Duodenal mucosa (tissue), 2 donors: ENCODE measurements at regions not wholly inside any gene's neighbourhood (a gene's known extent, or its start where the extent isn't known, plus 50 kb on each side); places are given as distances from the start of the nearest gene placed in this dataset.

ENCODE experiments used
- H3K27ac ChIP-seq: one replicate; pipeline ENCODE4 v1.7.0; 2013; ENCODE audit warnings: low read depth, low read length
- H3K27me3 ChIP-seq, 2 donors: one replicate each; pipeline ENCODE4 v1.7.0; 2013; ENCODE audit warnings: low read length in 2 of 2, control low read depth in 1 of 2; ENCODE audit not compliant: insufficient read depth in 2 of 2, control insufficient read depth in 1 of 2
- H3K36me3 ChIP-seq, 2 donors: one replicate each; pipeline ENCODE4 v1.7.0; 2013; ENCODE audit warnings: low read length in 2 of 2, control low read depth in 1 of 2; ENCODE audit not compliant: insufficient read depth in 2 of 2, control insufficient read depth in 1 of 2
- H3K4me1 ChIP-seq, 2 donors: one replicate each; pipeline ENCODE4 v1.7.0; 2013; ENCODE audit warnings: low read length in 2 of 2, control low read depth in 1 of 2; ENCODE audit not compliant: insufficient read depth in 2 of 2, control insufficient read depth in 1 of 2
- H3K4me3 ChIP-seq, 2 donors: one replicate each; pipeline ENCODE4 v1.7.0; 2013; ENCODE audit warnings: low read length in 2 of 2, low read depth in 1 of 2
- H3K9ac ChIP-seq, 2 donors: one replicate each; pipeline ENCODE4 v1.7.0; 2013; ENCODE audit warnings: low read length in 2 of 2, low read depth in 1 of 2
- H3K9me3 ChIP-seq, 2 donors: one replicate each; pipeline ENCODE4 v1.7.0; 2013; ENCODE audit warnings: low read length in 2 of 2, control low read depth in 1 of 2; ENCODE audit not compliant: control insufficient read depth in 1 of 2

DNA sequence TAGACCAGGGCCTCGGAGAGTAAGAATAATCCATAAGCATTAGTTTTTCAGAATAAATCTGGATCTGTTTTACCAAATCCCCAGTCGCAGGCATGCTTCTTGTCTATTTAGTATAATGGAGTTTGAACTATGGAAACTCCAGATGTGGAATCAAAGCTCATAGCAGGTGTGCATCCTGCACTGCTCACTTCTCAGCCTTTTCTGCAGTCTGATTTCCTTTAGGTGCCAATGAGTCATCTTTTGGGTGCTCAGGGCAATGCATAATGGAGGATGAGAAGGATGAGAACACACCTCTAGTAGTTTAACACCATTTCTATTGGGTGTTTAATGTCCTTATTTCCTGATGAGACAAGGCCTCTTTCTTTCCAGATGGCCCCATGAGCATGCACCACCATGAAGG lies 961.2 kb downstream of the TMEM121 start:
- H3K9ac ChIP-seq = no peak overlapping the region
- peaks cover 0 to 2% of the 10 kb centered on the region in 2 donors for H3K9me3 ChIP-seq
- peaks cover 0 to 3% of the 10 kb centered on the region in 2 donors for H3K27me3 ChIP-seq
- H3K36me3 ChIP-seq = no peaks in the 10 kb centered on the region
- H3K27ac ChIP-seq = no peak overlapping the region
- H3K4me3 ChIP-seq = no peak overlapping the region
- H3K4me1 ChIP-seq = no peaks in the 10 kb centered on the region

DNA sequence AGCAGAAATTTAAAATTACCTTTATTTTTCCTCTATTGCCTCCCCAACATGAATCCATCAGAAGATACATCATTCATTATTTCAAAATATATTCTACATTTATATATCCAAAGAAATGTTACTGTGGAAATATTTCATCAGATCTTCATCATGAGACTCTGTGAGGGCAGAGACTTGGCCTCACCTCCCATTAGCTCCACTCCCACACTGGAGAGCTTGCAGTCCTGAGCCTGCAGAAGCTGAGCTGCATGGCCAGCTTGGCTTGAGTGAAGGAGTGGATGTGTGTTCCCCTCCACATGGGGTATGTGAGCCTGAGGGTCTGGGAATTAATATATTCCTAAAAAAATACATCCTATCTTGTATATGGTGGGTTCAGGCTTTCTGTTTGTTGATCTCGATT lies 961.9 kb downstream of the TMEM121 start:
- H3K9me3 ChIP-seq = peaks cover 0 to 2% of the 10 kb centered on the region in 2 donors
- no peaks in the 10 kb centered on the region for H3K36me3 ChIP-seq
- peaks cover 0 to 3% of the 10 kb centered on the region in 2 donors for H3K27me3 ChIP-seq
- H3K9ac ChIP-seq = no peak overlapping the region
- H3K4me1 ChIP-seq = no peaks in the 10 kb centered on the region
- H3K27ac ChIP-seq = no peak overlapping the region
- no peak overlapping the region for H3K4me3 ChIP-seq

DNA sequence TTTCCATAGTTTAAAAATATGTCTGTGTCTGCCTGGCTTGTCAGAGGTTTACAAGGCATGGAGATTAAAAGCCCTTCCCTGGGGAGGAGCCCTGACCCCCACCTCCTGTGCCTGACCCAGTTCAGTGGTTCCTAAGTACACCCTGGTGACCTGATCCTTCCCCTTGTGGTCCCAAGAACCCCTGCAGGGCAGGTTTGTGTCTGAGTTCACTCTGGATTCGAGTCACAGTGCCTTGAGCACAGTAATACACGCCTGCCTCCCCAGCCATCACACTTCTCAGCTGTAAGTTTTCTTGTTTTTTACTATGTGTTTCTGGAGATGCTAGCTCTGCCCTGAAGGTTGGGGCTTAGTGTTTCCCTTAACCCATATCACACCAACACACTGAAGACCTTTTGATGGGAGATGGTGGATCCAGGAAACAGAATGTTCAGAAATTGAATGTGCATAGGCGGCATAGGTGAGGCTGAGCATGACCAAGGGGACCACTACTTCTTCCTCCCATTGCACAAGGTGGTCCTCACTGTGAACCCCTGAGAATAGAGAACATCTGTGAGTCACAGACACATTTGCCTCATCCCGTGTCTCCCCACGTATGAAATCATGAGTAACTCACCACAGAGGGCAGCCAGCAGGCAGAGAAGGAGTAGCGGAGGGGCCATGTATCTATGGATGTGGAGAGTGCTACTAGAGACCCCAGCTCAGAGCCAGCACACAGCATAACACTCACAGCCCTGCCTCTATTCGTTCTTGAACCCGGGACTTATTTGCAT lies 962.9 kb downstream of the TMEM121 start:
- peaks cover 0 to 3% of the 10 kb centered on the region in 2 donors for H3K27me3 ChIP-seq
- H3K27ac ChIP-seq = no peak overlapping the region
- H3K9ac ChIP-seq = no peak overlapping the region
- no peaks in the 10 kb centered on the region for H3K4me1 ChIP-seq
- H3K9me3 ChIP-seq = peaks cover 0 to 2% of the 10 kb centered on the region in 2 donors
- no peak overlapping the region for H3K4me3 ChIP-seq
- no peaks in the 10 kb centered on the region for H3K36me3 ChIP-seq

DNA sequence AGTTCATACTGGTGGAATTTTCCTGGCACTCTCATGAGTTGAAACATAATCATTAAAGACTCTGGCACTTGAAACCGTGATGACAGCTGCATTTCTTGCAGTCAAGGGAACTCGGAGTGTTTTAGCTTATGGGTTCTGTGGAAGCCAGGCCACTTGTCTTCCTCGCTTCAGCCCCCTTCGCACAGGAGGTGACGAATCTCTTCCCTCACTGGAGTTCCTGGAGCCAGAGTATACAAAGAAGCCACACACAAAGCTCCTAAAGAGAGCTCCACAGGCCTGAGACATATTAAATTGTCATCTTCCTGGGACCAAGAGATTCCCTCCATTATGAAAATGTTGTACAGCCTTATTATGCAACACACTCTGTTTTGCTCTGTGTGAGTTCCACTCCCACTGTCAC lies 964.1 kb downstream of the TMEM121 start:
- Histone ChIP-seq H3K9me3 (peaks cover 0 to 2% of the 10 kb centered on the region in 2 donors), H3K4me3 (no peak overlapping the region), H3K36me3 (no peaks in the 10 kb centered on the region), H3K27me3 (peaks cover 0 to 3% of the 10 kb centered on the region in 2 donors), H3K9ac (no peak overlapping the region), H3K4me1 (no peaks in the 10 kb centered on the region), H3K27ac (no peak overlapping the region)

DNA sequence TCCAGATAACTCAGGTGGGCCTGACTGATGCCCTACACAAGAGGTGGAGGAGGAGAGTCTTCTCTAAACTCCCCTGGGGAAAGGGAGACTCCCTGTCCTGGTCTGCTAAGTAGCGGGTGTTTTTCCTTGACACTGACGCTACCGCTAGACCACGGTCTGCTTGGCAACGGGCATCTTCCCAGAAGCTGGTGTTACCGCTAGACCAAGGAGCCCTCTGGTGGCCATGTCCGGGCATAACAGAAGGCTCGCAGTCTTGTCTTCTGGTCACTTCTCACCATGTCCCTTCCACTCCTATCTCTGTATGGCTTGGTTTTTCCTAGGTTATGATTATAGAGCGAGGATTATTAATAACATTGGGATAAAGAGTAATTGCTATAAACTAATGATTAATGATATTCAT lies 965.5 kb downstream of the TMEM121 start:
- Histone ChIP-seq H3K4me3 (no peak overlapping the region), H3K36me3 (no peaks in the 10 kb centered on the region), H3K27ac (no peak overlapping the region), H3K27me3 (peaks cover 0 to 3% of the 10 kb centered on the region in 2 donors), H3K9me3 (peaks cover 0 to 2% of the 10 kb centered on the region in 2 donors), H3K9ac (no peak overlapping the region), H3K4me1 (no peaks in the 10 kb centered on the region)

DNA sequence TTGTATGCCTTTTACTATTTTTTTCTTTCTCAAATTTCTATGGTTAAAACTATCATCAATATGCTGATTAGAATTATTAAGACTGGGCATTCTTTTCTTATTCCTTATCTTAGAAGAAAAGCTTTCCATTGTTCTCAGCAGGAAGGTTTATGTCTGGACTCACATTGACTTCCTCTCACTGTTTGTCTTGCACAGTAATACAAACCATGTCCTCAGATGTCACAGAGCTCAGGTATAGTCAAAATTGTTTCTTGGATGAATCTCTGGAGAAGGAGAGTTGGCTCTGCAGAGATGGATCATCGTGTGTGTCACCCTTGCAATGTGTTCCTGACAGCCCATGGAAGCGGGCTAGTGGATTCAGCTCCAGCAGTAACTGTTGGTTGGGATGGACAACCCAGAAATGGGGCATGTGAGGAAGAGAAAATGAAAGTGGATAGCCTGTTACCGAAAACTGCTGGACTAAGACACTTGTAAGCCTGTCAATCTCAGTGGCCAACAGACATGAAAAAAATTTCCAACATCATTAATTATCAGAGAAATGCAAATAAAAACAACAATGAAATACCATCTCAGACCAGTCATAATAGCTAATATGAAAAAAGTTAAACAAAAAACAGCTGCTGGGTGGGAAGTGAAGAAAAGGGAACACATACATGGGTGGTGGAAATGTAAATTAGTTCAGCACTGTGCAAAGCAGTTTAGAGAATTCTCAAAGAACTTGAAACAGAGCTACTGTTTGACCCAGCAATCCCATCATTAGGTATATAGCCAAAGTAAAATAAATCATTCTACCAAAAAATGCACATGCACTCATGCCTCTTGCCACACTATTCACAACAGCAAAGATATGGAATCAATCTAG lies 967.8 kb downstream of the TMEM121 start:
- no peak overlapping the region for H3K27ac ChIP-seq
- H3K4me1 ChIP-seq = no peaks in the 10 kb centered on the region
- no peaks in the 10 kb centered on the region for H3K36me3 ChIP-seq
- H3K4me3 ChIP-seq = peak overlapping the region; percentile 10 to 37
- H3K9ac ChIP-seq = no peak overlapping the region
- peaks cover 0 to 2% of the 10 kb centered on the region in 2 donors for H3K9me3 ChIP-seq
- H3K27me3 ChIP-seq = no peaks in the 10 kb centered on the region

DNA sequence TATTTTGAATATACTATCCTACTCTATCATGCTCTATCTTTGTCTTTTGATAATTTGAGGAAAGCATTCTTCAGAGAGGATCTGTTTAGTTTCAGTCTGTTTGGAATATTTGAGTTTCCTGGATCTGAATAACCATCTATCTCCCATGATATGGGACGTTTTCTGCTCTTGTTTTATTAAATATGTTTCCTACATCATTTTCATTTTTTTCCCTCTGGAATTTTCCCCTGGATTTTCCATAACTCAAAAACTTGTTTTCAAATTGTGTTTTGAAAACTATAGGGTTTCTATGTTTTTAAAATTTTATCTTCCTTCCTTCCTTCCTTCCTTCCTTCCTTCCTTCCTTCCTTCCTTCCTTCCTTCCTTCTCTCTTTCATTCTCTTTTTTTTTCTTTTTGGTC lies 974.2 kb downstream of the TMEM121 start:
- Histone ChIP-seq H3K4me1 (no peaks in the 10 kb centered on the region), H3K27me3 (no peaks in the 10 kb centered on the region), H3K4me3 (no peak overlapping the region), H3K36me3 (no peaks in the 10 kb centered on the region), H3K9ac (no peak overlapping the region), H3K27ac (no peak overlapping the region), H3K9me3 (no peaks in the 10 kb centered on the region)

DNA sequence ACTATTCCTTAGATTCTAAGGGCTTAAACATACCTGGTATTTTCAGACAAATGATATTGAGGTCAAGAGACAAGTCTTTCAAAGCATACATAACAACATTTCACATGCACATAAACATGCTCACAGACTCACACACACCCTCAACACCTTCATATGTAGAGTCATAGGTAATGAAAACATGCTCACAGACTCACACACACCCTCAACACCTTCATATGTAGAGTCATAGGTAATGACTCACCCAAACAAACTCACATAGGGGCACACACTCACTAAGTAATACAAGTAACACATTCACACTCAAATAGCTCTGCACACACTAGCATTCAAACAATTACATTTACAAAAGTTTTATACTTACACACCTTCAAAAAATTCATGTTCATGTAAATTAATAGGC lies 975.5 kb downstream of the TMEM121 start:
- Histone ChIP-seq H3K9ac (no peak overlapping the region), H3K9me3 (no peaks in the 10 kb centered on the region)

DNA sequence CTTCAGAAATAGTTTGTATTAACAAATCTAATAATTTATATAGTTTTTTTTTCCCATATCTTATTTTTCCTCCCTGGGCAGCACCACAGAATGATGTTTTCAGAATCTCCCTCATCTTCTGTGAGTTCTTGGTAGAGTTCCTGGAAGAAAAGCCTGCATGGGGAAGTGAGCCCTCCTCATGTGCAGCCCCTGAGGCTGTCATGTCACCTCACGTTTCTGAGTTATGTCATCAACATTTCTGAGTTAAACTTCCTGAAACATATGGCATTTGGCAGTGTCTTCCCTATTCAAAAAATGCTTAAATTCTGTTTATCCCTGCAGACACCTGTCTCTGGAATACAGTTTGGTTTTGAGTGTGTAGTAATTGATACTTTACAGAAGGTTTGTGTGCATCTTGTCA lies 979.0 kb downstream of the TMEM121 start:
- Histone ChIP-seq H3K27ac (no peak overlapping the region), H3K4me1 (peaks cover 0 to 6% of the 10 kb centered on the region in 2 donors), H3K27me3 (no peaks in the 10 kb centered on the region), H3K4me3 (no peak overlapping the region), H3K9ac (no peak overlapping the region), H3K36me3 (no peaks in the 10 kb centered on the region), H3K9me3 (no peaks in the 10 kb centered on the region)

More for the DNA sequence above, 975.5 kb downstream of the TMEM121 start:
- Histone ChIP-seq H3K4me3 (no peak overlapping the region), H3K27me3 (no peaks in the 10 kb centered on the region), H3K27ac (no peak overlapping the region), H3K4me1 (no peaks in the 10 kb centered on the region), H3K36me3 (no peaks in the 10 kb centered on the region)

DNA sequence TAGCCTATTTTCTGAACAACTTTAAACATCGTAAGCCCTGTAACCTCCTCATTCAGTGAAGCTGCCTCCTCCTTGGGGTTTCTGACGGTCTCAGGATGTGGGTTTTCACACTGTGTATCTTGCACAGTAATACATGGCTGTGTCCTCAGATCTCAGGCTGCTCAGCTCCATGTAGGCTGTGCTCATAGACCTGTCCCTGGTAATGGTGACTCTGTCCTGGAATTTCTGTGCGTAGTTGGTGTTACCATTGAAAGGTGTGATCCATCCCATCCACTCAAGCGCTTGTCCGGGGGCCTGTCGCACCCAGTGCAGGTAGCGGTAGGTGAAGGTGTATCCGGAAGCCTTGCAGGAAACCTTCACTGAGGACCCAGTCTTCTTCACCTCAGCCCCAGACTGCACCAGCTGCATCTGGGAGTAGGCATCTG lies 980.5 kb downstream of the TMEM121 start:
- H3K27me3 ChIP-seq = no peaks in the 10 kb centered on the region
- H3K27ac ChIP-seq = no peak overlapping the region
- H3K4me1 ChIP-seq = peaks cover 0 to 11% of the 10 kb centered on the region in 2 donors

More for the DNA sequence above, 980.5 kb downstream of the TMEM121 start:
- Histone ChIP-seq H3K9ac (no peak overlapping the region), H3K9me3 (no peaks in the 10 kb centered on the region), H3K36me3 (no peaks in the 10 kb centered on the region), H3K4me3 (peak overlapping the region in 1 of 2 donors; percentile 41)
